ENCODE measurements at regions not wholly inside any gene's neighbourhood (a gene's known extent, or its start where the extent isn't known, plus 50 kb on each side); places are given as distances from the start of the nearest gene placed in this dataset.

DNA sequence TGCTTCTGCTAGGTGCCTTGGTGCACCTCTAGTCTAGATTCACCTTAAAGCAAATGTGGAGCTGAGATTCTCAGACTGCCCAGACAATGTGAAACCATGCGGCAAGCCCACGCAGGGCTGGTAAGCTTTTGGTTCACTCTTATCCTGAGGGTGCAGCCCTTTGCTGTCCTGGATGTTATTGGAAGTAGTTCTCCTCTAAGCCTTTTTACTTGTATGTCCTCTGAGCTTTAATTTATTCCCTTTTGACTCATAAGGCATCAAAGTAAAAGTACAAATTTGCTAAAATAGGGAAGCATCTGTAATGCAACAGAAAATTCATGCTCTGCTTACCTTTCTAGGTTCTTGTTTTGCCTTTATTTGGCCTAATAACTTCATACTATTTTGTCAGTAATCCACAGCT is 186.8 kb downstream of the MACC1 start:
- intact Hi-C loops (cut with DNase I) = no loop called here
- no peak for DNase-seq (ENCODE audit: low spot score)

GRCh38 chr7:20026762-20027161 is 190.4 kb downstream of the MACC1 start:
- DNase-seq (ENCODE audit: low spot score) = no peak
- intact Hi-C loops (cut with DNase I) = no loop called here

DNA sequence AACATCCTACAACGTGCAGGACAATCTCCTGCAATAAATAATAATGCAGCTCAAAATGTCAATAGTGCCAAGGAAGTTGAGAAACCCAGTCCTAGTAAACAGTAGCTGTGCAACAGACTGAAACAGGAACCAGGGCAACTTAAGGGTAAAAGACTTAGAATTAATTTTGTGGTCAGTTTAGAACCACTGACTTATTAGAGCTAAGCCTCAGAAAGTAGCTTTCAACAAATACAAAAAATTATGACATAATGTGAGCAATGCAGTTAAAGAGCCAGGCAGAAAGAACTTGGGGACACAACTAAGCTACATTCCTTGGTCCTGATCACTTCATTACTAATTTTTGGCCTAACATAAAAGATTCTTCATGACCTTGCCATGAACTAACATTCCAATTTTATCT is 195.4 kb downstream of the MACC1 start:
- intact Hi-C loops (cut with DNase I) = loop anchor here in 1 of 2 donors (5.0 kb wide), 1 partner anchor 40 kb away; no protein-coding TSS in a partner anchor

GRCh38 chr7:20021066-20021465 is 196.1 kb downstream of the MACC1 start:
- intact Hi-C loops (cut with DNase I) = loop anchor here in 1 of 2 donors (5.0 kb wide), 1 partner anchor 39 kb away; no protein-coding TSS in a partner anchor

More for the DNA sequence above, 195.4 kb downstream of the MACC1 start:
- no peak for DNase-seq (ENCODE audit: low spot score)

GRCh38 chr7:20019757-20020432 is 197.3 kb downstream of the MACC1 start:
- intact Hi-C loops (cut with DNase I) = loop anchor here in 1 of 2 donors (5.0 kb wide), 1 partner anchor 38 kb away; no protein-coding TSS in a partner anchor

More at GRCh38 chr7:20021066-20021465, 196.1 kb downstream of the MACC1 start:
- DNase-seq (ENCODE audit: low spot score) = no peak

DNA sequence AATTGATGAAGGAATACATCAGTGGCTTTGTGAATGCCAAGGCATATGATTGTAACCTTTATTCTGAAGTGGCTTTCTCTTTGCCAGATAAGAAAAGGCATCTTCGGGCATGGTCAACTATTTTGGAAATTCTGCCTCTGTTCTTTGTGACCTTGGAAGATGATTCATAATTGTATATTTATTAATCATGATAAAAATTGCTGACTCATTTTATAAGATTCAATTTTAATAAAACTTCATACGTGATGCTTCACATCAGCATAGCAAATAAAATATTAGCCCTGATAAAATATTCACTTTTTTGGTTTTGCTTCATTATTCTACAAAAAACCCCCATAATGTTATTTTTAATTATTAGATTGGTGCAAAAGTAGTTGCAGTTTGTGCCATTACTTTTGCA is 200.5 kb downstream of the MACC1 start:
- intact Hi-C loops (cut with DNase I) = no loop called here
- no peak for DNase-seq (ENCODE audit: low spot score)

More at GRCh38 chr7:20019757-20020432, 197.3 kb downstream of the MACC1 start:
- DNase-seq (ENCODE audit: low spot score) = no peak

DNA sequence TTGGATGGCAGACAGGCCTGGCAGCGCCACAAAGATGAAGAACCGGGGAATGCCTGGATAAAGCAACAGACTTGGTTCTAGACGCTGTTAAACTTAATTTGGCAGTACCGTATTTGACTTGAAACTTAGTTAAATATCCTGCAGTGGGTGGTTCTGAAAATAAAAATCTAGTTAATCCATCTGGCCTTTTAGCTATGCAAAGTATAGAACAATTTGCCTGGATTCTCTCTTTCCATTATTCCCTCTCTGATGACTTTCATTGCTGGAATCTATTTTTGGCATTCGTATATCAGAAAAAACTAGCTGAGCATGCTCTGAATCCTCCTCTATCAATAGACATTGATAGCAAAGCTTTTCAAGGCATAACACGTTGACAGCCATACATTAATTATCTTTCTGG is 203.6 kb downstream of the MACC1 start:
- no peak for DNase-seq (ENCODE audit: low spot score)
- intact Hi-C loops (cut with DNase I) = no loop called here

- intact Hi-C loops (cut with DNase I) = no loop called here
- DNase-seq (ENCODE audit: low spot score) = no peak
Measured at GRCh38 chr7:20012100-20012499, 205.1 kb downstream of the MACC1 start.

GRCh38 chr7:20010877-20011276 is 206.3 kb downstream of the MACC1 start:
- intact Hi-C loops (cut with DNase I) = no loop called here
- DNase-seq (ENCODE audit: low spot score) = no peak

- no peak for DNase-seq (ENCODE audit: low spot score)
- intact Hi-C loops (cut with DNase I) = no loop called here
Measured at GRCh38 chr7:20007510-20007909, 209.7 kb downstream of the MACC1 start.

GRCh38 chr7:20005081-20005480 is 212.1 kb downstream of the MACC1 start:
- intact Hi-C loops (cut with DNase I) = no loop called here
- DNase-seq (ENCODE audit: low spot score) = no peak

- intact Hi-C loops (cut with DNase I) = no loop called here
- DNase-seq (ENCODE audit: low spot score) = no peak
Measured at GRCh38 chr7:19999681-20000080, 217.5 kb downstream of the MACC1 start.

- intact Hi-C loops (cut with DNase I) = no loop called here
- DNase-seq (ENCODE audit: low spot score) = no peak
Measured at GRCh38 chr7:19991936-19992335, 218.5 kb upstream of the TMEM196 start.

DNA sequence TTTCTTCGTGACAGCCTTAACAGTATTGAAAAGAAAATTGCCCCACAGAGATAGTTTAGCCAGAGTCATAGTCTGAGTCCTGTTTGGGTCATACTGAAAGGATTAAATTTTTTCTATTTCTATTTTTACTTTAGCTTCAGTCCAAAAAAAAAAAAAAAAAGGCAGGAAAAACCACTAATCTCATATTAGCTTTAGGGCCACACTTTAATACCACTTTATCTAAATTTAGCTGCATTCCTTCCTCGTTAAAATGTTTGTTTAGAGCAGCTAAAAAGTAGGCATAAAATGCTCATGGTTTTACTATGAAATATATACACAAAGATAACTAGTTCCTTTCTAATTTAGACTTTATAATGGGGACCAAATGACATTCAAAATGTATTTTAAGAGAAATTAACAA is 216.5 kb upstream of the TMEM196 start:
- DNase-seq (ENCODE audit: low spot score) = no peak
- intact Hi-C loops (cut with DNase I) = no loop called here

- intact Hi-C loops (cut with DNase I) = no loop called here
- DNase-seq (ENCODE audit: low spot score) = no peak
Measured at GRCh38 chr7:19988860-19989259, 215.4 kb upstream of the TMEM196 start.

DNA sequence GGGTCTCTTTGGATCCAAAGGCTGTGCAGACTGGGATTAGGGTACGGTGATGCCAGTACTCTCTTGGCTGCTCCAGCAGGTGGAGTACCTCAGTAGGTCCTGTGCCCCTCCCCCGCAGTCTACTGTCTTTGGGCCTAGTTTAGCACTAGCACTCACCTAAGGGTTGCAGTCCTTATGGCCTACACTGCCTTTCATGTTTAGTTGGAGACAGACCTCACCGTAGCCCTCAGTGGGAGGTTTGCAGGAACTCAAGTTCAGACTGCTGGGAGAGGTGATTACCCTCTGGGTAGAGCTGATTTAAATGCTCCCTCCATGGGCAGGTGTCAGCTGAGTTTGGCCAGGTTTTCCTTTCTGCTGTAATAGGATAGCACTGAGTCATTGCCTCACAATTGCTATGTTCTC is 210.8 kb upstream of the TMEM196 start:
- intact Hi-C loops (cut with DNase I) = loop anchor here in 1 of 2 donors (5.0 kb wide), 1 partner anchor 38 kb away; no protein-coding TSS in a partner anchor

DNA sequence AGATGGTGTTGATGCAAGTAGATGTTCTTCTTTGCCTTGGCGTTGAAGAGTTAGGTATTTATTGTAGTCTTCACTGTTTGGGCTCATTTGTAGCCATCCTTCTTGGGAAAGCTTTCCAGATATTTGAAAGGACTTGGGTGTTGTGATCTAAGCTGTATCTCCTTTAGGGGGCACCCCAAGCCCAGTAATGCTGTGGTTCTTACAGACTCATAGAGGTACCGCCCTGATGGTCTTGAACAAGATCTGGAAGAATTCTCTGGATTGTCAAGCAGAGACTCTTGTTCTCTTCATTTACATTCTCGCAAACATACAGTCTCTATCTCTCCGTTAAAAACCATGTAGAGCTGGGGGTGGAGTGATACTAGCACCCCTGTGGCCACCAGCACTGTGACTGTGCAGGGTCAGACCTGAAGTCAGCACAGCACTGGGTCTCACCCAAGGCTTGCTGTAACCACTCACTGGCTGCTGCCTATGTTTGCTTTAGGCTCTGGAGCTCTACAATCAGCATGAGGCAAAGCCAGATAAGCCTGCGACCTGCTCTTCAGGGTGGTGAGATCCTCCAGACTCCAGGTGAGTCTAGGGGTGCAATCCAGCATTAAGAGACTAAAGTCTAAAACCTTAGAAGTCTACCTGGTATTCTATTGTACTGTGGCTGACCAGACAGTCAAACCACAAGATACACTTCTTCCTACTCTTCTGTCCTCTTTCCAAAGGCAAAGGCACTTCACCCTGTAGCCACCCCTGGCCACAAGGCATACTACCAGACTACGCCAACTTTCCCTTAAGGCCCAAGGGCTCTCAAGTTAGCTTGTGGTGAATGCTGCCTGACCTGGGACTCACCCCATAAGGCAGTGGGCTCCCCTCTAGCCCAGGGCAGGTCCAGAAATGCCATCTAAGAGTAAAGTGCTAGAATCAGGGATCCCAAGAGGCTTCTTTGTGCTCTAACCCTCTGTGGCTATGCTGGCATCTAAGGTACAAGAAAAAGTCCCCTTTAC is 209.7 kb upstream of the TMEM196 start:
- DNase-seq (ENCODE audit: low spot score) = no peak
- intact Hi-C loops (cut with DNase I) = loop anchor here in 1 of 2 donors (5.0 kb wide), 1 partner anchor 39 kb away; no protein-coding TSS in a partner anchor

More for the DNA sequence above, 210.8 kb upstream of the TMEM196 start:
- DNase-seq (ENCODE audit: low spot score) = no peak

DNA sequence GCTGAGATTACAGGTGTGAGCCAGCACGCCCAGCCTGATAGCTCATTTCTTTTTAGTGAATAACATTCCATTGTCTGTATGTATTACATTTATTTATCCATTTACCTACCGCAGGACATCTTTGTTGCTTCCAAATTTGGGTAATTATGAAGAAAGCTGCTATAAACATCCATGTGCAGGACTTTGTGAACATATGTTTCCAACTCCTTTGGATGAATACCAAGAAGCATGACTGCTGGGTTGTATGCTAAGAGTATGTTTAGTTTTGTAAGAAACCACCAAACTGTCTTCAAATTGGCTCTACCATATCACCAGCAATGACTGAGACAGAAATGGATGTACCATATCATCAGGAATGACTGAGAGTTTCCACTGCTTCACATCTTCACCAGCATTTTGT is 200.2 kb upstream of the TMEM196 start:
- intact Hi-C loops (cut with DNase I) = no loop called here

GRCh38 chr7:19972876-19973275 is 199.5 kb upstream of the TMEM196 start:
- DNase-seq (ENCODE audit: low spot score) = no peak
- intact Hi-C loops (cut with DNase I) = no loop called here

More for the DNA sequence above, 200.2 kb upstream of the TMEM196 start:
- no peak for DNase-seq (ENCODE audit: low spot score)

DNA sequence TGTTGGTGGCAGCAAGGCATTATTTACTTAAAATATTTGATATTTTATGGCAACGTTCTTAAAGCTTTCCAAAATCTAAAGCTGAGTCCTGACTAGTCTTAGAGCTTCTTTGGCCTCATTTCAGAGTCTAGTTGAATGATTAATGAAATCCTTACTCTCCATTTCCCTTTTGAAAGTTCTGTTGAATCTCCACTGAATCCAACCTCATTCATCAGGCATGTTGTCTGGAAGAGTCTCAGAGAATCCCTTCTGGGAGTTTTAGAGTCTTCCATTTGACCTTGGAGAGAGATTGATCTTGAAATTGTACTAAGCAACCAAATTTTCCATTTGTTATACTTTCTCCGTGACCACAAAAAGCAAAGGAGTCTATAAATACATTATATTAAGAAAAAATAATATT is 198.5 kb upstream of the TMEM196 start:
- DNase-seq (ENCODE audit: low spot score) = no peak
- intact Hi-C loops (cut with DNase I) = no loop called here

Data from posterior vena cava (tissue), 2 donors.